KMS-11 (cell line): ENCODE measurements at regions not wholly inside any gene's neighbourhood (a gene's known extent, or its start where the extent isn't known, plus 50 kb on each side); places are given as distances from the start of the nearest gene placed in this dataset.

Experiments
- H2AFZ ChIP-seq: fragments of 200-600 bp; sonication (generic); 2 replicates; pipeline ENCODE4 v1.6.1; 2016; ENCODE audit warnings: antibody characterized with exemption, mixed run types, low read depth
- H3K27ac ChIP-seq: fragments of 200-600 bp; sonication (generic); 2 replicates; pipeline ENCODE4 v1.6.1; 2016; ENCODE audit warnings: mild to moderate bottlenecking, mixed run types
- H3K27me3 ChIP-seq: fragments of 200-600 bp; sonication (generic); 2 replicates; pipeline ENCODE4 v1.6.1; 2017; ENCODE audit warnings: mild to moderate bottlenecking, low read depth, mixed run types, moderate library complexity; ENCODE audit not compliant: insufficient read depth
- H3K36me3 ChIP-seq: fragments of 200-600 bp; sonication (generic); 2 replicates; pipeline ENCODE4 v1.6.1; 2017; ENCODE audit warnings: mild to moderate bottlenecking, mixed run types; ENCODE audit not compliant: insufficient read depth
- H3K4me1 ChIP-seq: fragments of 200-600 bp; sonication (generic); 2 replicates; pipeline ENCODE4 v1.6.1; 2016; ENCODE audit warnings: mild to moderate bottlenecking, low read depth, mixed run types; ENCODE audit not compliant: poor library complexity, severe bottlenecking
- H3K4me2 ChIP-seq: fragments of 200-600 bp; sonication (generic); 2 replicates; pipeline ENCODE4 v1.7.0; 2016; ENCODE audit warnings: mild to moderate bottlenecking, mixed run types
- H3K4me3 ChIP-seq: fragments of 200-600 bp; sonication (generic); IDR thresholded peaks from 2 replicates; pipeline ENCODE4 v1.6.1; 2017; ENCODE audit warnings: low read depth, low read length, mixed read lengths; ENCODE audit not compliant: insufficient read depth
- H3K79me2 ChIP-seq: fragments of 200-600 bp; sonication (generic); 2 replicates; pipeline ENCODE4 v1.6.1; 2016; ENCODE audit warnings: low read depth, mixed run types; ENCODE audit not compliant: insufficient read depth
- H3K9ac ChIP-seq: fragments of 200-600 bp; sonication (generic); 2 replicates; pipeline ENCODE4 v1.6.1; 2016; ENCODE audit warnings: mild to moderate bottlenecking, mixed run types
- H4K20me1 ChIP-seq: fragments of 200-600 bp; sonication (generic); 2 replicates; pipeline ENCODE4 v1.6.1; 2016; ENCODE audit warnings: mild to moderate bottlenecking, mixed run types; ENCODE audit not compliant: insufficient read depth
- CTCF ChIP-seq: fragments of 200-600 bp; sonication (generic); conservative IDR thresholded peaks from 2 replicates; pipeline ENCODE4 v1.6.1; 2017; ENCODE audit warnings: low read depth, mild to moderate bottlenecking, antibody characterized with exemption, low read length, moderate library complexity, mixed read lengths

GRCh38 chr21:27793901-27794300 is 827.0 kb upstream of the ADAMTS5 start:
- Histone ChIP-seq H3K9ac (no peak overlapping the region), H3K4me2 (no peak overlapping the region), H3K4me1 (no peaks in the 10 kb centered on the region), H3K79me2 (no peaks in the 10 kb centered on the region), H3K27me3 (no peaks in the 10 kb centered on the region), H3K27ac (no peak overlapping the region), H2AFZ (no peak overlapping the region), H3K4me3 (no peak overlapping the region), H3K36me3 (no peaks in the 10 kb centered on the region), H4K20me1 (no peaks in the 10 kb centered on the region)
- TF ChIP-seq CTCF, result no peak

GRCh38 chr21:27787046-27787445 is 820.2 kb upstream of the ADAMTS5 start:
- no peaks in the 10 kb centered on the region for H4K20me1 ChIP-seq

GRCh38 chr21:27779606-27780005 is 812.7 kb upstream of the ADAMTS5 start:
- no peak overlapping the region for H2AFZ ChIP-seq

More at GRCh38 chr21:27787046-27787445, 820.2 kb upstream of the ADAMTS5 start:
- H3K4me2 ChIP-seq, result no peak overlapping the region
- TF ChIP-seq CTCF, result no peak
- no peak overlapping the region for H3K9ac ChIP-seq
- no peak overlapping the region for H3K4me3 ChIP-seq
- no peaks in the 10 kb centered on the region for H3K27me3 ChIP-seq
- no peaks in the 10 kb centered on the region for H3K36me3 ChIP-seq
- no peak overlapping the region for H2AFZ ChIP-seq
- H3K79me2 ChIP-seq, result no peaks in the 10 kb centered on the region
- H3K27ac ChIP-seq, result no peak overlapping the region
- H3K4me1 ChIP-seq, result no peaks in the 10 kb centered on the region

GRCh38 chr21:27776925-27777553 is 810.2 kb upstream of the ADAMTS5 start:
- H4K20me1 ChIP-seq, result no peaks in the 10 kb centered on the region
- no peaks in the 10 kb centered on the region for H3K79me2 ChIP-seq
- H3K4me1 ChIP-seq, result no peaks in the 10 kb centered on the region
- H3K27me3 ChIP-seq, result no peaks in the 10 kb centered on the region
- H3K4me2 ChIP-seq, result no peak overlapping the region
- H3K9ac ChIP-seq, result no peak overlapping the region
- no peak overlapping the region for H2AFZ ChIP-seq
- H3K4me3 ChIP-seq, result no peak overlapping the region
- H3K27ac ChIP-seq, result no peak overlapping the region
- TF ChIP-seq CTCF, result no peak
- H3K36me3 ChIP-seq, result no peaks in the 10 kb centered on the region

More at GRCh38 chr21:27779606-27780005, 812.7 kb upstream of the ADAMTS5 start:
- H3K36me3 ChIP-seq, result no peaks in the 10 kb centered on the region
- no peaks in the 10 kb centered on the region for H3K27me3 ChIP-seq
- no peaks in the 10 kb centered on the region for H3K4me1 ChIP-seq
- H3K4me2 ChIP-seq, result no peak overlapping the region
- no peak overlapping the region for H3K27ac ChIP-seq
- no peak overlapping the region for H3K4me3 ChIP-seq
- H3K79me2 ChIP-seq, result no peaks in the 10 kb centered on the region
- no peaks in the 10 kb centered on the region for H4K20me1 ChIP-seq
- TF ChIP-seq CTCF, result no peak
- H3K9ac ChIP-seq, result no peak overlapping the region
